AG04450 (cell line): ENCODE measurements at regions not wholly inside any gene's neighbourhood (a gene's known extent, or its start where the extent isn't known, plus 50 kb on each side); places are given as distances from the start of the nearest gene placed in this dataset.
"Not testable (repeated sequence)": the region's sequence is repeated elsewhere in the genome, so short reads cannot be mapped to it uniquely, and the experiment has no call there.

Experiments
- CTCF ChIA-PET: fragments of 300-600, 350-600 bp; formaldehyde crosslinking; extraction: SDS; loops from one replicate; lab custom pipeline; 2022; ENCODE audit warnings: antibody characterized with exemption, inconsistent platforms; lab: Charles Lee
- POLR2A ChIA-PET: fragments of 350-600 bp; formaldehyde crosslinking; extraction: SDS; loops from one replicate; lab custom pipeline; 2021; ENCODE audit warnings: antibody characterized with exemption, inconsistent platforms; lab: Yijun Ruan, JAX
- DNase-seq: peaks from one replicate; pipeline ENCODE4 v3.0.0-alpha.2; 2011; ENCODE audit warnings: low read depth, low spot score
- H3K27ac ChIP-seq: one replicate; pipeline ENCODE4 v1.5.1; 2012; ENCODE audit warnings: low read depth, low read length, control low read depth
- H3K27me3 ChIP-seq: one replicate; pipeline ENCODE4 v1.6.0; 2012; ENCODE audit warnings: low read length; ENCODE audit not compliant: control insufficient read depth, insufficient read depth
- H3K4me3 ChIP-seq: 2 replicates; pipeline ENCODE4 v1.5.1; 2011; ENCODE audit warnings: mild to moderate bottlenecking, low read depth, low read length, control low read depth
- H3K9me3 ChIP-seq: 2 replicates; pipeline ENCODE4 v1.5.1; 2012; ENCODE audit warnings: low read length; ENCODE audit not compliant: control insufficient read depth, insufficient read depth
- TF ChIP-seq, protein P1 (sequence below): IDR thresholded peaks from 2 replicates; pipeline ENCODE4 v1.5.1; 2011; ENCODE audit warnings: low read depth, low read length, control low read depth, inconsistent platforms

DNA sequence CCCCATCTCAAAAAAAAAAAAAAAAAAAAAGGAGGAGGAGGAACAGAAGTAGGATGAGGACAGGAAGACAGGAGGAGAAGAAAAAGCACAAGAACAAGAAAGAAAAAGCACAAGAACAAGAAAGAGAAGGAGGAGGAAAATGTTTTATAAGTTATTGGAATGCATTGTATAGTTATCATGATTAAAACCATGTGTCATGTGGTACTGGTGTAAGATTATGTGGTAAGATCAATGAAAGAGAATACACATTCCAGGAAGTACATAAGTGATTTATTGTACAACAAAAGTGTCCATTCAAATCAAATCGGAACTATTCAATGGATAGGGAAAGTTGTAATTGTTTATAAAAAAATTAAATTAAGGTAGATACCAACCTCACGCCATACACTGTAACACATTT, 167.7 kb downstream of the MZT1 start:
- Histone ChIP-seq H3K27ac (no peak overlapping the region), H3K27me3 (no peaks in the 10 kb centered on the region), H3K4me3 (no peak overlapping the region), H3K9me3 (no peaks in the 10 kb centered on the region)
- CTCF ChIA-PET = no interaction called here
- DNase-seq = no peak
- POLR2A ChIA-PET = no interaction called here
- TF ChIP-seq, protein P1, sequence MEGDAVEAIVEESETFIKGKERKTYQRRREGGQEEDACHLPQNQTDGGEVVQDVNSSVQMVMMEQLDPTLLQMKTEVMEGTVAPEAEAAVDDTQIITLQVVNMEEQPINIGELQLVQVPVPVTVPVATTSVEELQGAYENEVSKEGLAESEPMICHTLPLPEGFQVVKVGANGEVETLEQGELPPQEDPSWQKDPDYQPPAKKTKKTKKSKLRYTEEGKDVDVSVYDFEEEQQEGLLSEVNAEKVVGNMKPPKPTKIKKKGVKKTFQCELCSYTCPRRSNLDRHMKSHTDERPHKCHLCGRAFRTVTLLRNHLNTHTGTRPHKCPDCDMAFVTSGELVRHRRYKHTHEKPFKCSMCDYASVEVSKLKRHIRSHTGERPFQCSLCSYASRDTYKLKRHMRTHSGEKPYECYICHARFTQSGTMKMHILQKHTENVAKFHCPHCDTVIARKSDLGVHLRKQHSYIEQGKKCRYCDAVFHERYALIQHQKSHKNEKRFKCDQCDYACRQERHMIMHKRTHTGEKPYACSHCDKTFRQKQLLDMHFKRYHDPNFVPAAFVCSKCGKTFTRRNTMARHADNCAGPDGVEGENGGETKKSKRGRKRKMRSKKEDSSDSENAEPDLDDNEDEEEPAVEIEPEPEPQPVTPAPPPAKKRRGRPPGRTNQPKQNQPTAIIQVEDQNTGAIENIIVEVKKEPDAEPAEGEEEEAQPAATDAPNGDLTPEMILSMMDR = no peak

DNA sequence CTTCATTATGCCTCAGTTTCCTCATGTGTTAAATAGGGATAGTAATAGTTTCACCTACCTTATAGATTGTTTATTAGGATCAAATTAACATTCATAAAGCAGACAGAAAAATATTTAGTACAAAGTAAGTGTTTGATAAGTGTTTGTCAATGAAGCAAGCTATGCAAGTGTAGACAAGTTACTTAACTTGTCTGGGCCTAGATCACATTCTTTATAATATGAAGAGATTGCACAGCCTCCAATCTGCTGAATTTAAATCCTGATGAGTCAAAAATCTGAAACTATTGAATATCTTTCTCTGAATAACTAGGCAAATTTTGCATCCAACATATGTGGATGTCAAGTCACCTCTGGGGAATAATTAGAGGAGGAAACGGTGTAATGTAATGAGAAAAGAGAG, 170.5 kb downstream of the MZT1 start:
- no peak overlapping the region for H3K4me3 ChIP-seq
- H3K9me3 ChIP-seq = no peaks in the 10 kb centered on the region
- TF ChIP-seq, protein P1 = no peak
- CTCF ChIA-PET = interaction anchor here (1.1 kb wide), 1 partner anchor 10 kb away, joined by 4 read pairs; no protein-coding TSS in a partner anchor
- H3K27me3 ChIP-seq = no peaks in the 10 kb centered on the region
- no peak for DNase-seq
- POLR2A ChIA-PET = no interaction called here
- no peak overlapping the region for H3K27ac ChIP-seq

DNA sequence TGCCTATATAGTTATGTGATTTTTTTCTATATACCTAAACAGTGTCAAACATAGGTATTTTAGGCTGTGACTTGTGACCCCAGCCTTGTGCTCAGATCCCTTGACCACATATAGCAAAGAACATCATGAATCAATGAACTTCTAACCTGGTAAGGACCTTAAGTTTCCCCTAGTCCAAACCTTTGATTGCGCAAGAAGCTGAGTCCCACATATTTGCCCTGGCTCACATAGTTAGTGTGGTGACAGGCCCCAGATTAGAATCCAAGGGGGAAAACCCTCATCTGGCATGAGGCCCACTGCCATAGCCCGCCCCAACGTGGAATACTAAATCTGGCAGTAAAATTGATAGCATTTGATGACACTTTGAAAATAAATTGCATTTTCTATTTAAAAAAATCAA, 171.8 kb downstream of the MZT1 start:
- TF ChIP-seq, protein P1 = no peak
- H3K9me3 ChIP-seq = no peaks in the 10 kb centered on the region
- no peak overlapping the region for H3K27ac ChIP-seq
- POLR2A ChIA-PET = no interaction called here
- CTCF ChIA-PET = no interaction called here
- H3K27me3 ChIP-seq = no peaks in the 10 kb centered on the region
- DNase-seq = no peak
- H3K4me3 ChIP-seq = no peak overlapping the region

DNA sequence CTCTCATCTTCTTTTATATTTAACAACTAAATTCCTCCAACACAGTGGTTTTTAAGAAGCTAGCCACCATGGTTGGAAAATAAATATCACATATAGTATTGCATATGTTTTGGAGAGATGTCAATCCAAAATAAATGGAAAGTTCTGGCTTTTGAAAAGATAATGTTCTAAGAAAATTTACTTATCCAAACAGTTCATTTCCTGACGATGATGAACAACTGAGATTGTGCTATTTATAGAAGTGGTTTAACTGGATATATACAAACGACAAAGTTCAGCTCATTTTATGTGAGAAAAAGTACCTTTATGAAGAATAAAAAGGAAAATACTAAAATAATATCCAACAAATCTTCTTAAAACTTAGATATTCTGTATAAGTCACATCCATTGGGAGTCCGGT, 174.7 kb downstream of the MZT1 start:
- no peak for DNase-seq
- no peak overlapping the region for H3K4me3 ChIP-seq
- H3K27ac ChIP-seq = no peak overlapping the region
- CTCF ChIA-PET = interaction anchor here (2.0 kb wide), 1 partner anchor 13 kb away, joined by 6 read pairs; no protein-coding TSS in a partner anchor
- H3K27me3 ChIP-seq = no peaks in the 10 kb centered on the region
- TF ChIP-seq, protein P1 = no peak
- POLR2A ChIA-PET = no interaction called here
- H3K9me3 ChIP-seq = no peaks in the 10 kb centered on the region

DNA sequence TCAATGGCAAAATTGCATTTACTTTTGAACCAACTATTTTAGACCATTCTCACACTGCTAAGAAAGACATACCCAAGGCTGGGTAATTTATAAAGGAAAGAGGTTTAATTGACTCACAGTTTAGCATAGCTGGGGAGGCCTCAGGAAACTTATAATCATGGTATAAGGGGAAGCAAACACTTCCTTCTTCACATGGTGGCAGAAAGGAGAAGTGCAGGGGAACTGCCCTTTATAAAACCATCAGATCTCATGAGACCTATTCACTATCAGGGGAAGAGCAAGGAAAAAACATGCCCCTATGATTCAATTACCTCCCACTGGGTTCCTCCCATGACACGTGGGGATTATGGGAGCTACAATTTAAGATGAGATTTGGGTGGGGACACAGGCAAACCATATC, 181.5 kb downstream of the MZT1 start:
- H3K9me3 ChIP-seq, H3K27ac ChIP-seq, POLR2A ChIA-PET, H3K4me3 ChIP-seq, DNase-seq, H3K27me3 ChIP-seq: not testable (repeated sequence)
- CTCF ChIA-PET = interaction anchor here (2.0 kb wide), 1 partner anchor 21 kb away, joined by 6 read pairs; no protein-coding TSS in a partner anchor
